Heart left ventricle (tissue), 13 donors: ENCODE measurements at regions not wholly inside any gene's neighbourhood (a gene's known extent, or its start where the extent isn't known, plus 50 kb on each side); places are given as distances from the start of the nearest gene placed in this dataset.

ENCODE experiments used
- CTCF ChIP-seq, 12 donors: fragments of 200-600 bp; sonication (generic) in 4 of 12; IDR thresholded peaks; one replicate each; pipeline versions ENCODE4 v1.5.0 to v1.8.0; 2018 to 2022; ENCODE audit warnings: antibody characterized with exemption in 12 of 12, mild to moderate bottlenecking in 5 of 12
- POLR2A ChIP-seq, 2 donors: fragments of 450-650 bp; IDR thresholded peaks; one replicate each; pipeline ENCODE4 v1.6.1; 2017; ENCODE audit warnings: antibody characterized with exemption in 2 of 2, mild to moderate bottlenecking in 2 of 2, moderate library complexity in 2 of 2
- donor health status: ischemic (EF 13 %, LVEDD 7.1; RV severe dilation, severe dysfunction).
- donor health status: DM: no; HTN: yes; CAD: no.
- donor health status: DM: no; HTN: no; CAD: no.
- donor health status: ischemic (EF 25% LVEDD 6.9; RV normal size, moderate dysfunction).
- donor health status: ischemic (EF 25% LVEDD 5.7; RV mildly dilated, moderate dysfunction).
- donor health status: ischemic (EF 35%, LVEDD 5.7; RV mildly dilated, moderate dysfunction).
- donor health status: nonischemic (EF 11% LVEDD 7.7; RV severe dilation, severe dysfunction).
- donor health status: DM: yes; HTN: yes; CAD: no.
- donor health status: PGD.
- donor health status: ischemic (EF 29% LVEDD 5.4; RV normal size, mild dysfunction).
- donor health status: nonischemic (EF 23%, LVEDD 6.1; RV moderate dilation, normal function).

- no peak for TF ChIP-seq CTCF (IDR thresholded peaks at IDR 0.05)
- no peak for TF ChIP-seq POLR2A (IDR thresholded peaks at IDR 0.05)
Observed at GRCh38 chr5:96537386-96537785, 104.3 kb upstream of the PCSK1 start.
